Thyroid gland (tissue), 4 donors: ENCODE measurements at regions not wholly inside any gene's neighbourhood (a gene's known extent, or its start where the extent isn't known, plus 50 kb on each side); places are given as distances from the start of the nearest gene placed in this dataset.

Experiments used
- CTCF ChIP-seq, 6 experiments: fragments of 200-600 bp in 3 of 6; fragments of 450-650 bp in 3 of 6; sonication (generic) in 3 of 6; IDR thresholded peaks; one replicate each; pipeline ENCODE4 v1.5.1; 2016 to 2019; ENCODE audit warnings: antibody characterized with exemption in 6 of 6, mild to moderate bottlenecking in 2 of 6, inconsistent platforms in 1 of 6, moderate library complexity in 1 of 6
- POLR2A ChIP-seq, 2 donors: fragments of 450-650 bp; IDR thresholded peaks; one replicate each; pipeline ENCODE4 v1.6.1; 2017; ENCODE audit warnings: antibody characterized with exemption in 2 of 2, mild to moderate bottlenecking in 2 of 2, moderate library complexity in 1 of 2

- TF ChIP-seq CTCF (IDR thresholded peaks at IDR 0.05) (no peak), POLR2A (IDR thresholded peaks at IDR 0.05) (no peak)
These were observed 139.3 kb upstream of the ZNF507 start for GRCh38 chr19:32206065-32206464.
